Stomach (tissue), 8 donors: ENCODE measurements at regions not wholly inside any gene's neighbourhood (a gene's known extent, or its start where the extent isn't known, plus 50 kb on each side); places are given as distances from the start of the nearest gene placed in this dataset.
A peak's percentile ranks its signal among the peaks of the same experiment; 100 is the strongest.

Source experiments
- DNase-seq, 2 donors: peaks; one replicate each; pipeline versions ENCODE4 v3.0.0 to v3.0.0-alpha.2; 2013 to 2019
- H3K27ac ChIP-seq, 5 donors: fragments of 200-600 bp in 4 of 5; sonication (generic) in 4 of 5; one replicate each; pipeline ENCODE4 v1.5.1; 2013 to 2019; ENCODE audit warnings: mild to moderate bottlenecking in 1 of 5, moderate library complexity in 1 of 5
- H3K27me3 ChIP-seq, 3 donors: fragments of 200-600 bp; sonication (generic); one replicate each; pipeline ENCODE4 v1.5.1; 2017 to 2019; ENCODE audit warnings: mixed run types in 1 of 3
- H3K36me3 ChIP-seq, 4 donors: fragments of 200-600 bp; sonication (generic); 1 replicate in 3 of 4; 2 replicates in 1 of 4; pipeline ENCODE4 v1.5.1; 2016 to 2019
- H3K4me1 ChIP-seq, 4 donors: fragments of 200-600 bp; sonication (generic); one replicate each; pipeline ENCODE4 v1.5.1; 2016 to 2019
- H3K4me3 ChIP-seq, 4 donors: fragments of 200-600 bp; sonication (generic) in 3 of 4; one replicate each; pipeline ENCODE4 v1.5.1; 2016 to 2019; ENCODE audit warnings: mild to moderate bottlenecking in 1 of 4
- H3K9me3 ChIP-seq, 4 donors: fragments of 200-600 bp; sonication (generic); one replicate each; pipeline ENCODE4 v1.5.1; 2016 to 2019
- EP300 ChIP-seq: sonication (generic); formaldehyde crosslinking; IDR thresholded peaks from one replicate; pipeline ENCODE4 v1.6.1; 2017; ENCODE audit warnings: antibody characterized with exemption
- POLR2A ChIP-seq, 4 donors: fragments of 450-650 bp; IDR thresholded peaks; one replicate each; pipeline ENCODE4 v1.6.1; 2016; ENCODE audit warnings: antibody characterized with exemption in 4 of 4, control low read depth in 2 of 4, mild to moderate bottlenecking in 1 of 4, moderate library complexity in 1 of 4
- POLR2AphosphoS5 ChIP-seq, 3 donors: sonication (generic); formaldehyde crosslinking; IDR thresholded peaks; one replicate each; pipeline ENCODE4 v1.6.1; 2016; ENCODE audit warnings: antibody characterized with exemption in 3 of 3
- WGBS, 5 donors: extraction: QIAGEN DNeasy Blood & Tissue Kit in 3 of 5; methylation state at CpG; one replicate each; pipeline versions ENCODE4 v1.1.5 to v1.1.7; 2013 to 2018; 5-methylcytosine and 5-hydroxymethylcytosine counted together
- intact Hi-C: fragments of 100-400 bp; cut with DNase I; formaldehyde crosslinking; loops from one replicate; pipeline ENCODE4 v1.15.1; 2023; ENCODE audit warnings: low total_unique reads
- TF ChIP-seq, protein P1 (sequence below), 7 experiments: fragments of 450-650 bp in 4 of 7; fragments of 200-600 bp in 3 of 7; sonication (generic) in 3 of 7; IDR thresholded peaks; one replicate each; pipeline ENCODE4 v1.5.1; 2016 to 2019; ENCODE audit warnings: antibody characterized with exemption in 7 of 7, control low read depth in 2 of 7, mild to moderate bottlenecking in 1 of 7
- donor health status: healthy with polysubstance abuse.
- donor health status: Bipolar disorder and iron deficiency.
- donor health status: healthy.

DNA sequence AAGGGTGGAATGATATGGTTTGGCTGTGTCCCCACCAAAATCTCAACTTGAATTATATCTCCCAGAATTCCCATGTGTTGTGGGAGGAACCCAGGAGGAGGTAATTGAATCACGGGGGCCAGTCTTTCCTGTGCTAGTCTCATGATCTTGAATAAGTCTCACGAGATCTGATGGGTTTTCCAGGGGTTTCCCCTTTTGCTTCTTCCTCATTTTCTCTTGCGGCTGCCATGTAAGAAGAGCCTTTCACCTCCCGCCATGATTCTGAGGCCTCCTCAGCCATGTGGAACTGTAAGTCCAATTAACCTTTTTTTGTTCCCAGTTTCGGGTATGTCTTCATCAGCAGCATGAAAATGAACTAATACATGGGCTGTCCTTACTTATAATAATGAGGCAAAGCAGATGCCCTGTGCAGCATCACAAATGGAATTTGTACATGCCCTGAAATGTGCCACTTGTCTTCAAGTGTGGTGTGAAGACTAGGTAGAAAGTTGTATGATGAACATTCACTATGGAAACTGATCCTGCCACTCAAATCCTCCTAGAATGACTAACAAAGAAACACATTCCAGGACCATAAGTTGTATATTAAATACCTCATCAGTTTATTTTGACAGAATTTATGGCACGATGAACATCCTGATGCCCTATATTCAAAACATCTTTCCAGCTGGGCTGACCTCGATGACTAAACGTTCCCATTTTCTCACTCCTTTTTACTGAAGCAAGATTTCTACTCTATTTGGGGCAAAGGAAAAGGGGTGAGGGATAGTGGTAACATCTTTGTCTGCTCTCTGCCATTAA, 122.8 kb upstream of the CTTNBP2 start:
- Histone ChIP-seq H3K36me3 (no peaks in the 10 kb centered on the region), H3K4me3 (no peak overlapping the region), H3K27me3 (no peaks in the 10 kb centered on the region), H3K9me3 (no peaks in the 10 kb centered on the region), H3K27ac (no peak overlapping the region), H3K4me1 (no peaks in the 10 kb centered on the region)
- WGBS, 5 donors: 85 to 88% (median 87%) methylated on average over 8 of the region's 8 CpGs
- intact Hi-C loops: no loop called here
- TF ChIP-seq POLR2AphosphoS5 (IDR thresholded peaks at IDR 0.05) (no peak), EP300 (no peak), POLR2A (IDR thresholded peaks at IDR 0.05) (no peak)
- TF ChIP-seq, protein P1, sequence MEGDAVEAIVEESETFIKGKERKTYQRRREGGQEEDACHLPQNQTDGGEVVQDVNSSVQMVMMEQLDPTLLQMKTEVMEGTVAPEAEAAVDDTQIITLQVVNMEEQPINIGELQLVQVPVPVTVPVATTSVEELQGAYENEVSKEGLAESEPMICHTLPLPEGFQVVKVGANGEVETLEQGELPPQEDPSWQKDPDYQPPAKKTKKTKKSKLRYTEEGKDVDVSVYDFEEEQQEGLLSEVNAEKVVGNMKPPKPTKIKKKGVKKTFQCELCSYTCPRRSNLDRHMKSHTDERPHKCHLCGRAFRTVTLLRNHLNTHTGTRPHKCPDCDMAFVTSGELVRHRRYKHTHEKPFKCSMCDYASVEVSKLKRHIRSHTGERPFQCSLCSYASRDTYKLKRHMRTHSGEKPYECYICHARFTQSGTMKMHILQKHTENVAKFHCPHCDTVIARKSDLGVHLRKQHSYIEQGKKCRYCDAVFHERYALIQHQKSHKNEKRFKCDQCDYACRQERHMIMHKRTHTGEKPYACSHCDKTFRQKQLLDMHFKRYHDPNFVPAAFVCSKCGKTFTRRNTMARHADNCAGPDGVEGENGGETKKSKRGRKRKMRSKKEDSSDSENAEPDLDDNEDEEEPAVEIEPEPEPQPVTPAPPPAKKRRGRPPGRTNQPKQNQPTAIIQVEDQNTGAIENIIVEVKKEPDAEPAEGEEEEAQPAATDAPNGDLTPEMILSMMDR (IDR thresholded peaks at IDR 0.05): no peak
- DNase-seq: no peak

DNA sequence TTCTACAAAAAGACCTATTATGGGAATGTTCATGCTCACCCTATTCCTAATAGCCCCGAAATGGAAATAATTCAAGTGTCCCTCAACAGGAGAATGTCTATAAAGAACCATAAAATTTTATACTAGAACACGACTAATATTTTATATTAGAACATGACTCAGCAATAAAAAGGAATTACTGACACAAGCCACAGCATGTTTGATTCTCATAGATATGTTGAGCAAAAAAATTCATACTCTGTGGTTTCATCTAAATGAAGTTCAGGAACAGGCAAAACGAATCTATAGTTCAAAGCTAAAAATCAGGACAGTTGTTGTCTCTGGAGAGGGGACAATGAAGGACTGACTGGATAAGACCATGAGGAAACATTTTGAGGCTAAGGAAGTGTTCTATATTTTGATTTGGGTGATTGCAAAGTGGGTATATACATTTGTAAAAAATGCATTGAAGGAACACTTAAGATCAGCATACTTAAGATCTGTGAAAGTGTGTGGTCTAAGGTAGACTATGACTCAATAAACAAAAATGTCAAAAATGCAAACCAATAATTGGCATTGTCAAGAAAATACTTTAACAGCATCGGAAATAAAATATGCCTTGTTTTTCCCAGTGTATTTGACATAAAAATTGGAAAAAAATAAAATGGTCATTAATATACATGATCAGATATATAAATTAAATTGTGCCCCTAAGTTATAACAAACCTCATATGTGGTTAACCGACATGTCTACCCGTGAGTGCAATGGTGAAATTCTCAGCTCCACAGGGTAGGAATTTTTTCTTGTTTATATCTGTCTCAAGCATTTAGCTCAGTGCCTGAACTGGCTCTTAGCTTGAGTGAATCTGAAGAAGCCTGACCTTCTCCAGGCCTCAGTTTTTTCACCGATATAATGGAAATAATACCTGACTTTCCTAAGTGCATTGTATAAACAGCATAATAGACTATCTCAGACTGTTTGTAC, 124.9 kb upstream of the CTTNBP2 start:
- Histone ChIP-seq H3K4me3 (no peak overlapping the region), H3K4me1 (no peaks in the 10 kb centered on the region), H3K9me3 (no peaks in the 10 kb centered on the region), H3K27me3 (no peaks in the 10 kb centered on the region), H3K36me3 (no peaks in the 10 kb centered on the region), H3K27ac (no peak overlapping the region)
- 62 to 78% (median 76%) methylated on average over 7 of the region's 7 CpGs for WGBS, 5 donors
- no peak for TF ChIP-seq EP300
- TF ChIP-seq POLR2A (IDR thresholded peaks at IDR 0.05): no peak
- TF ChIP-seq POLR2AphosphoS5 (IDR thresholded peaks at IDR 0.05): no peak
- TF ChIP-seq, protein P1 (IDR thresholded peaks at IDR 0.05): no peak
- intact Hi-C loops: no loop called here
- no peak for DNase-seq

DNA sequence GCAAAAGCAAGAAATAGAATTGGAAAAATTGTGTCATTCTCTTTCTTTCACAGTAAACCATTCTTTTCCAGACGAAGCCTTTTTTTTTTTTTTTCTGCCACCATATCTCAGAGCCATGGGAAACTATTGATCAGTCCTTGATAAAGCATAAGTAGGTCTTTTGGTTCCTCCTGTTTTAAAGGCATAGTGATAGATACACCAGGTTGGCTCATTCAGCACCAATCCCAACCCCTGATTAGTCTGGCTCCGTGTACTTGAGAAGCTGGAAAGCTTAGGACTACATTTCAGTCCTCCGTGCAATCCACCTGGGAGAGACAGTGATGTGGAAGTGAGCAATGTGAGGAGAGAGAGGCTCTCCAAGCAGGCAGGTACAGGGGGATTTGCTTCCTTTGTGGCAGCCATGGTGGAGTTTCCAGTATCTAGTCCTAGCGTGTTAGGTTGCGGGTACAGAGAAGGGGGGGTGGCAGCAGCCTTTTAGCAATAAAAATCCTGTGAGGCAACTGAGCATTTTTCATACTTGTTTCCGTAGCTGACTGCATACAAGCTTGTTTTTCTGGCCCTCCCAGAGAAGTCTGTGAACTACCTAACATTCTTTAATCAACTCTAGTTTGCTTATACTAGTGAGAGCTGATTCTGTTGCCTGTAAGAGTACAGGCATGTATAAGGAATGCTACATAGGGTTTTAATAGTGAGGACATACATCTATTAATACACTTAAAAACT, 127.4 kb upstream of the CTTNBP2 start:
- H3K27ac ChIP-seq: no peak overlapping the region
- DNase-seq: no peak
- no peaks in the 10 kb centered on the region for H3K36me3 ChIP-seq
- no peak for TF ChIP-seq EP300
- TF ChIP-seq, protein P1 (IDR thresholded peaks at IDR 0.05): no peak
- TF ChIP-seq POLR2A (IDR thresholded peaks at IDR 0.05): no peak
- no peak for TF ChIP-seq POLR2AphosphoS5 (IDR thresholded peaks at IDR 0.05)
- no peaks in the 10 kb centered on the region for H3K4me1 ChIP-seq
- H3K27me3 ChIP-seq: no peaks in the 10 kb centered on the region
- H3K4me3 ChIP-seq: no peak overlapping the region
- WGBS, 5 donors: 73 to 88% (median 79%) methylated on average over 6 of the region's 6 CpGs
- intact Hi-C loops: no loop called here
- no peaks in the 10 kb centered on the region for H3K9me3 ChIP-seq

DNA sequence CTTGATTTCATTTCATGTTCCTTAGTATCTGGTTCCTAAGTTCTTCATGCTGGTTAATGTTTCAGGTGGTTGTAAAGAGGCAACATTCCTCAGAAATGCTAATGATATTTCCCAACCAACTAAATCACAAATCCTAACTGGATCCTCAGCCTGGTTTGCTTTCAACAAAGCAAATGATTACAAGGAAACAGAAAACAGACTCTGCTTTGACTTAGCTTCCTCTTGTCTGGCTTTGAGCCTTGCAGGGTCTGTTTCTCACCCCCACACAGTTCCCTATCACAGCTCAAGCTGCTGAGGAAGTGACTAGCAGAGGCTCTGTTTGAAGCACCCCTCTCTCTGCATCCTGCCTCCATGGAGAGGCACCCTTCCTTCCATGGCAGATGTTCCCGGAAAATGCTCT, 130.2 kb upstream of the CTTNBP2 start:
- no peaks in the 10 kb centered on the region for H3K27me3 ChIP-seq
- WGBS, 5 donors: 50 to 73% (median 57%) methylated on average over 1 of the region's 1 CpG
- no peak overlapping the region for H3K4me3 ChIP-seq
- DNase-seq: peak in 1 of 2 donors; percentile 19
- no peaks in the 10 kb centered on the region for H3K36me3 ChIP-seq
- TF ChIP-seq POLR2A (IDR thresholded peaks at IDR 0.05): no peak
- no peak for TF ChIP-seq POLR2AphosphoS5 (IDR thresholded peaks at IDR 0.05)
- H3K4me1 ChIP-seq: no peaks in the 10 kb centered on the region
- H3K27ac ChIP-seq: no peak overlapping the region
- intact Hi-C loops: no loop called here
- H3K9me3 ChIP-seq: peaks cover 0 to 4% (median 0%) of the 10 kb centered on the region in 4 donors
